H1 (cell line): ENCODE measurements at regions not wholly inside any gene's neighbourhood (a gene's known extent, or its start where the extent isn't known, plus 50 kb on each side); places are given as distances from the start of the nearest gene placed in this dataset.

Source experiments
- CTCF ChIA-PET: fragments of 300-600 bp; sonication (Branson Sonifier 250); formaldehyde crosslinking; loops from one replicate; lab custom pipeline; 2021; ENCODE audit not compliant: partially characterized antibody; lab: Charles Lee
- POLR2A ChIA-PET: fragments of 300-600 bp; sonication (Branson Sonifier 250); formaldehyde crosslinking; loops from one replicate; lab custom pipeline; 2021; ENCODE audit warnings: inconsistent platforms; ENCODE audit not compliant: partially characterized antibody; lab: Charles Lee
- DNase-seq, 2 experiments: peaks; one replicate each; pipeline versions ENCODE4 v3.0.0 to v3.0.0-alpha.2; 2010 to 2022; ENCODE audit warnings: low spot score in 2 of 2, low read depth in 1 of 2, mixed read lengths in 1 of 2
- FAIRE-seq: peaks from 2 replicates; lab custom pipeline; 2011; peaks lifted over from hg19 to GRCh38; lab: Jason Lieb, UNC
- H2AFZ ChIP-seq: 2 replicates; pipeline ENCODE4 v1.8.1; 2012; ENCODE audit warnings: low read length, inconsistent platforms
- H2AK5ac ChIP-seq: 2 replicates; pipeline ENCODE4 v1.6.1; 2013; ENCODE audit warnings: low read depth, low read length
- H2BK120ac ChIP-seq: replicated peaks from 2 replicates; pipeline ENCODE3; 2013; ENCODE audit warnings: low read depth, low read length, inconsistent platforms
- H2BK12ac ChIP-seq: 2 replicates; pipeline ENCODE4 v1.6.1; 2013; ENCODE audit warnings: low read depth, low read length
- H2BK15ac ChIP-seq: 2 replicates; pipeline ENCODE4 v1.6.1; 2013; ENCODE audit warnings: low read length
- H2BK20ac ChIP-seq: 2 replicates; pipeline ENCODE4 v1.6.1; 2013; ENCODE audit warnings: low read length
- H2BK5ac ChIP-seq: 2 replicates; pipeline ENCODE4 v1.6.1; 2013; ENCODE audit warnings: low read depth, low read length
- H3K14ac ChIP-seq: 2 replicates; pipeline ENCODE4 v1.6.1; 2013; ENCODE audit warnings: inconsistent platforms; ENCODE audit not compliant: insufficient read length
- H3K18ac ChIP-seq: 2 replicates; pipeline ENCODE4 v1.6.1; 2013; ENCODE audit warnings: low read length; ENCODE audit errors: extremely low read depth
- H3K23ac ChIP-seq: 2 replicates; pipeline ENCODE4 v1.6.1; 2013; ENCODE audit warnings: inconsistent platforms; ENCODE audit not compliant: insufficient read length
- H3K23me2 ChIP-seq: 2 replicates; pipeline ENCODE4 v1.6.1; 2013; ENCODE audit warnings: low read depth, low read length
- H3K27ac ChIP-seq: 2 replicates; pipeline ENCODE4 v1.6.1; 2011; ENCODE audit warnings: low read depth, low read length, inconsistent platforms
- H3K27me3 ChIP-seq, 4 experiments: replicated peaks in 1 of 4; 1 replicate in 1 of 4; 2 replicates in 3 of 4; pipeline versions ENCODE4 v1.6.1 to v1.8.1; 2011 to 2013; ENCODE audit warnings: low read length in 3 of 4, mild to moderate bottlenecking in 3 of 4, inconsistent platforms in 2 of 4, mixed read lengths in 2 of 4, moderate library complexity in 1 of 4; ENCODE audit not compliant: control insufficient read depth in 3 of 4, insufficient read depth in 3 of 4; ENCODE audit errors: extremely low read depth in 1 of 4
- H3K36me3 ChIP-seq, 4 experiments: 2 replicates each; pipeline versions ENCODE4 v1.6.1 to v1.8.1; 2011 to 2013; ENCODE audit warnings: mild to moderate bottlenecking in 4 of 4, low read length in 3 of 4, moderate library complexity in 2 of 4, control low read depth in 1 of 4, inconsistent platforms in 1 of 4; ENCODE audit not compliant: insufficient read depth in 4 of 4, control insufficient read depth in 2 of 4
- H3K4ac ChIP-seq: replicated peaks from 2 replicates; pipeline ENCODE3; 2013; ENCODE audit warnings: low read length, low read depth, mixed read lengths, inconsistent platforms; ENCODE audit not compliant: insufficient read length
- H3K4me1 ChIP-seq, 4 experiments: replicated peaks in 1 of 4; 1 replicate in 1 of 4; 2 replicates in 3 of 4; pipeline versions ENCODE4 v1.6.1 to v1.8.1; 2011 to 2013; ENCODE audit warnings: low read length in 3 of 4, inconsistent platforms in 2 of 4, mixed read lengths in 1 of 4; ENCODE audit not compliant: insufficient read depth in 4 of 4, control insufficient read depth in 3 of 4
- H3K4me2 ChIP-seq, 2 experiments: 2 replicates each; pipeline versions ENCODE4 v1.6.1 to v1.8.1; 2011 to 2013; ENCODE audit warnings: low read depth in 2 of 2, low read length in 2 of 2, control low read depth in 1 of 2, inconsistent platforms in 1 of 2, mild to moderate bottlenecking in 1 of 2; ENCODE audit not compliant: insufficient read depth in 1 of 2
- H3K4me3 ChIP-seq, 4 experiments: fragments of 200-600, 300-600 bp in 1 of 4; sonication (generic), shearing (Covaris generic), sonication (Bioruptor Twin) in 1 of 4; 2 replicates each; pipeline versions ENCODE4 v1.5.1 to v1.8.1; 2011 to 2016; ENCODE audit warnings: low read length in 4 of 4, low read depth in 3 of 4, control low read depth in 2 of 4, inconsistent platforms in 2 of 4, mild to moderate bottlenecking in 2 of 4, mixed read lengths in 1 of 4, moderate library complexity in 1 of 4; ENCODE audit not compliant: insufficient read depth in 2 of 4; ENCODE audit errors: extremely low read depth in 1 of 4
- H3K56ac ChIP-seq: replicated peaks from 2 replicates; pipeline ENCODE3; 2013; ENCODE audit warnings: low read depth, mild to moderate bottlenecking, mixed read lengths, low read length, inconsistent platforms; ENCODE audit not compliant: insufficient read length
- H3K79me1 ChIP-seq: 2 replicates; pipeline ENCODE4 v1.6.1; 2013; ENCODE audit warnings: low read depth, low read length, control low read depth
- H3K79me2 ChIP-seq, 2 experiments: 2 replicates each; pipeline versions ENCODE4 v1.6.1 to v1.8.1; 2012 to 2013; ENCODE audit warnings: low read length in 2 of 2, mild to moderate bottlenecking in 2 of 2, inconsistent platforms in 1 of 2; ENCODE audit not compliant: insufficient read depth in 2 of 2, control insufficient read depth in 1 of 2
- H3K9ac ChIP-seq, 4 experiments: replicated peaks in 1 of 4; 1 replicate in 1 of 4; 2 replicates in 3 of 4; pipeline versions ENCODE4 v1.6.1 to v1.8.1; 2011 to 2013; ENCODE audit warnings: low read depth in 3 of 4, low read length in 3 of 4, control low read depth in 2 of 4, mild to moderate bottlenecking in 2 of 4, moderate library complexity in 2 of 4, inconsistent platforms in 1 of 4; ENCODE audit errors: extremely low read depth in 1 of 4
- H3K9me3 ChIP-seq, 2 experiments: 2 replicates each; pipeline versions ENCODE4 v1.6.1 to v1.8.1; 2012 to 2013; ENCODE audit warnings: mild to moderate bottlenecking in 2 of 2, moderate library complexity in 2 of 2, control low read depth in 1 of 2, inconsistent platforms in 1 of 2, low read depth in 1 of 2, low read length in 1 of 2, mixed read lengths in 1 of 2; ENCODE audit not compliant: insufficient read depth in 2 of 2
- H4K20me1 ChIP-seq, 2 experiments: replicated peaks in 1 of 2; 2 replicates each; pipeline versions ENCODE3 to v1.8.1; 2011 to 2013; ENCODE audit warnings: inconsistent platforms in 2 of 2, low read length in 2 of 2, mild to moderate bottlenecking in 1 of 2; ENCODE audit not compliant: insufficient read depth in 2 of 2, control insufficient read depth in 1 of 2
- H4K5ac ChIP-seq: 2 replicates; pipeline ENCODE4 v1.6.1; 2013; ENCODE audit warnings: low read length, low read depth, mixed read lengths, inconsistent platforms; ENCODE audit not compliant: insufficient read length
- H4K8ac ChIP-seq: 2 replicates; pipeline ENCODE4 v1.8.0; 2013; ENCODE audit warnings: mild to moderate bottlenecking, moderate library complexity, low read length, inconsistent platforms; ENCODE audit not compliant: insufficient read depth; ENCODE audit errors: extremely low read depth
- H4K91ac ChIP-seq: replicated peaks from 2 replicates; pipeline ENCODE3; 2013; ENCODE audit warnings: low read length, mixed read lengths, inconsistent platforms; ENCODE audit not compliant: insufficient read length
- CBX8 ChIP-seq: fragments of 300-800, 300-1000 bp; sonication (generic); IDR thresholded peaks from 2 replicates; pipeline ENCODE4 v1.7.1; 2016; ENCODE audit warnings: low read depth, low read length, borderline replicate concordance
- EZH2 ChIP-seq: fragments of 200-600 bp; sonication (generic); IDR thresholded peaks from 2 replicates; pipeline ENCODE4 v1.7.1; 2012; ENCODE audit warnings: low read depth, mild to moderate bottlenecking, moderate library complexity, low read length, inconsistent platforms; ENCODE audit not compliant: severe bottlenecking
- POLR2A ChIP-seq, 2 experiments: IDR thresholded peaks; 1 replicate in 1 of 2; 2 replicates in 1 of 2; pipeline ENCODE4 v1.6.1; 2011; ENCODE audit warnings: low read depth in 2 of 2, low read length in 2 of 2, mild to moderate bottlenecking in 2 of 2; ENCODE audit errors: control extremely low read depth in 1 of 2
- SIX5 ChIP-seq: IDR thresholded peaks from 2 replicates; pipeline ENCODE4 v1.6.1; 2011; ENCODE audit warnings: mild to moderate bottlenecking, low read depth, low read length
- SP1 ChIP-seq: IDR thresholded peaks from 2 replicates; pipeline ENCODE4 v1.6.1; 2011; ENCODE audit warnings: low read depth, low read length
- TAF7 ChIP-seq: optimal IDR thresholded peaks from 2 replicates; pipeline ENCODE3; 2011; ENCODE audit warnings: low read depth, mild to moderate bottlenecking, inconsistent platforms, low read length, moderate library complexity, borderline replicate concordance
- WGBS, 2 experiments: shearing (Covaris generic) in 1 of 2; methylation state at CpG; one replicate each; pipeline versions ENCODE4 v1.1.6 to v1.1.7; 2013 to 2015; ENCODE audit warnings: low lambda C conversion rate in 2 of 2, mixed read lengths in 2 of 2, inconsistent platforms in 1 of 2, low coverage in 1 of 2, missing lambda C conversion rate in 1 of 2; ENCODE audit not compliant: insufficient replicate concordance in 2 of 2, insufficient coverage in 1 of 2, insufficient read length in 1 of 2; ENCODE audit errors: extremely low coverage in 1 of 2, missing lambda C conversion rate in 1 of 2; 5-methylcytosine and 5-hydroxymethylcytosine counted together

DNA sequence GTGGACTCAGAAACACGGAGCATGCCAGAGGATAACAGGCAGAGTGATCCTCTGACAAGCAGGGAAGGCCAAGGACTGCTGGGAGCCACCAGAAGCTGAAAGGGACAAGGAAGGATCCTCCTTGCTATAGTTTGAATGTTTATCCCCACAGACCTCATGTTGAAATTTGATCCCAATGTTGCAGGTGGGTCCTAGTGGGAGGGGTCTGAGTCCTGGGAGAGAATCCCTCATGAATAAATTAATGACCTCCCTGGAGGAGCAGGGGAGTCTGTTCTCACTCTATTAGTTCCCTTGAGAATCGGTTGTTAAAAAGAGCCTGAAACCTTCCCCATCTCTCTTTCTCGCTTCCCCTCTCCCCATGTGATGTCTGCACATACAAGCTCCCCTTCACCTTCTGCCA lies 124.4 kb downstream of the FBXO15 start:
- no peaks in the 10 kb centered on the region for H3K79me1 ChIP-seq
- no peak overlapping the region for H3K4ac ChIP-seq
- H4K20me1 ChIP-seq, result no peaks in the 10 kb centered on the region
- H3K4me2 ChIP-seq, result peak overlapping the region; percentile 43 to 50; a peak in 2 of 4 replicates
- H3K9me3 ChIP-seq, result no peaks in the 10 kb centered on the region
- no peak overlapping the region; the same call in 1 of the 2 replicates for H3K18ac ChIP-seq
- H2AFZ ChIP-seq, result peak overlapping the region; percentile 98; the same call in 1 of the 2 replicates
- no peak overlapping the region for H3K23ac ChIP-seq
- ChIA-PET POLR2A (no interaction called here), CTCF (interaction anchor here (1.0 to 1.3 kb wide), 2 partner anchors 17 to 43 kb away, joined by 4 read pairs; no protein-coding TSS in a partner anchor)
- no peaks in the 10 kb centered on the region for H3K36me3 ChIP-seq
- no peaks in the 10 kb centered on the region for H3K79me2 ChIP-seq
- no peaks in the 10 kb centered on the region for H3K23me2 ChIP-seq
- no peak overlapping the region for H3K9ac ChIP-seq
- H2BK20ac ChIP-seq, result no peak overlapping the region
- no peak overlapping the region for H2BK120ac ChIP-seq
- H4K5ac ChIP-seq, result no peak overlapping the region
- FAIRE-seq (peak; percentile 69), DNase-seq (peak in 1 of 2 experiments; percentile 52)
- no peak overlapping the region for H3K27ac ChIP-seq
- no peak overlapping the region for H3K4me3 ChIP-seq
- H3K4me1 ChIP-seq, result peaks cover 0 to 9% (median 4%) of the 10 kb centered on the region in 4 experiments; a peak in 4 of 7 replicates
- H2BK15ac ChIP-seq, result no peak overlapping the region
- H3K27me3 ChIP-seq, result no peaks in the 10 kb centered on the region
- H4K8ac ChIP-seq, result no peak overlapping the region
- no peak overlapping the region for H2BK12ac ChIP-seq
- H2AK5ac ChIP-seq, result no peak overlapping the region
- H3K14ac ChIP-seq, result no peak overlapping the region
- WGBS, 2 experiments, result 23% methylated on average over 3 of the region's 3 CpGs; no CpG with 5 or more reads in 1 of the 2 experiments
- no peak overlapping the region for H2BK5ac ChIP-seq
- TF ChIP-seq TAF7 (peak; percentile 77), SP1 (0 out of 2 replicates have a peak, but pooled peaks have one; percentile 14), CBX8 (no peak), SIX5 (0 out of 2 replicates have a peak, but pooled peaks have one; percentile 10), POLR2A (IDR thresholded peaks at IDR 0.05; ENCODE audit: control extremely low read depth in 1 of 2, low read depth in 2 of 2, low read length in 2 of 2) (peak in 1 of 2 experiments; percentile 56; a peak in 1 of 3 replicates), EZH2 (no peak)
- H3K56ac ChIP-seq, result no peak overlapping the region
- H4K91ac ChIP-seq, result no peak overlapping the region
